Fibroblast of the aortic adventitia (primary cell): ENCODE measurements at regions not wholly inside any gene's neighbourhood (a gene's known extent, or its start where the extent isn't known, plus 50 kb on each side); places are given as distances from the start of the nearest gene placed in this dataset.
A peak's percentile ranks its signal among the peaks of the same experiment; 100 is the strongest.

ENCODE experiments used
- DNase-seq: peaks from one replicate; pipeline ENCODE4 v3.0.0-alpha.2; 2010; ENCODE audit warnings: low read depth
- H3K4me3 ChIP-seq: 2 replicates; pipeline ENCODE4 v1.5.1; 2011; ENCODE audit warnings: low read depth, mild to moderate bottlenecking, control low read depth, low read length, moderate library complexity
- TF ChIP-seq, protein P1 (sequence below): IDR thresholded peaks from 2 replicates; pipeline ENCODE4 v1.5.1; 2011; ENCODE audit warnings: mild to moderate bottlenecking, low read length, control low read depth, inconsistent platforms; ENCODE audit not compliant: insufficient read depth

DNA sequence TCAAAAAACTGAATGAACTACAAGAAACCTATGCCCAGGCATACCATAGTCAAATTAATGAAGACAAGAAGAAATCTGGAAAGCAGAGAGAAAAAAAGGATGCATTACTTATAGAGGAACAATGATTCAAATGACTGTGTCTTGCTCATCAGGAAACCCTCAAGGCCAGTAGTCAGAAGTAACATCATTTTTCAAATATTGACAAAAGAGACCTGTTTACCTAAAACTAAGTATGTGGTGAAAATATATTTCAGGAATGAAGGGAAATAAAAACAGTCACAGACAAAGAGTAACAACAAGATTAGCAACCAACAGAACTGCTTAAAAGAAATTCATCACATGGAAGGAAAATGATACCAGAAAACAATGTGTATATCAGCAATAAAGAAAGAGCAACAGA lies 128.4 kb downstream of the ALOX5 start:
- no peak for DNase-seq
- TF ChIP-seq, protein P1, sequence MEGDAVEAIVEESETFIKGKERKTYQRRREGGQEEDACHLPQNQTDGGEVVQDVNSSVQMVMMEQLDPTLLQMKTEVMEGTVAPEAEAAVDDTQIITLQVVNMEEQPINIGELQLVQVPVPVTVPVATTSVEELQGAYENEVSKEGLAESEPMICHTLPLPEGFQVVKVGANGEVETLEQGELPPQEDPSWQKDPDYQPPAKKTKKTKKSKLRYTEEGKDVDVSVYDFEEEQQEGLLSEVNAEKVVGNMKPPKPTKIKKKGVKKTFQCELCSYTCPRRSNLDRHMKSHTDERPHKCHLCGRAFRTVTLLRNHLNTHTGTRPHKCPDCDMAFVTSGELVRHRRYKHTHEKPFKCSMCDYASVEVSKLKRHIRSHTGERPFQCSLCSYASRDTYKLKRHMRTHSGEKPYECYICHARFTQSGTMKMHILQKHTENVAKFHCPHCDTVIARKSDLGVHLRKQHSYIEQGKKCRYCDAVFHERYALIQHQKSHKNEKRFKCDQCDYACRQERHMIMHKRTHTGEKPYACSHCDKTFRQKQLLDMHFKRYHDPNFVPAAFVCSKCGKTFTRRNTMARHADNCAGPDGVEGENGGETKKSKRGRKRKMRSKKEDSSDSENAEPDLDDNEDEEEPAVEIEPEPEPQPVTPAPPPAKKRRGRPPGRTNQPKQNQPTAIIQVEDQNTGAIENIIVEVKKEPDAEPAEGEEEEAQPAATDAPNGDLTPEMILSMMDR = no peak

DNA sequence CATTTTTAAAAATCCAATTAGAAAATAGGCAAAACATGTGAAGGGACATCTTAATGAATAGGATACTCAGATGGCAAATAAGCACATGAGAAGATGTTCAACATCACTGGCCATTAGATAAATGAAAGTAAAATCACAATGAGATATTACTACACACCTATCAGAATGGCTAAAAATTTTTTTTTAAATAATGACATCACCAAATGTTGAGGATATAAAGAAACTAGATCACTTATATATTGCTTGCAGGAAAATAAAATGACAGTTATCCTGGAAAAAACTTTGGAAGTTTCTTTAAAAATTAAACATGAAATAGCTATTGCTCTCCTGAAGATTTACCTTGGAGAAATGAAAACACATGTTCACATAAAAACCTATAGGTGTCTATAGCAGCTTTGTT lies 127.8 kb downstream of the ALOX5 start:
- DNase-seq = no peak
- TF ChIP-seq, protein P1 = no peak
- H3K4me3 ChIP-seq = no peak overlapping the region

More for the DNA sequence above, 128.4 kb downstream of the ALOX5 start:
- H3K4me3 ChIP-seq = no peak overlapping the region

DNA sequence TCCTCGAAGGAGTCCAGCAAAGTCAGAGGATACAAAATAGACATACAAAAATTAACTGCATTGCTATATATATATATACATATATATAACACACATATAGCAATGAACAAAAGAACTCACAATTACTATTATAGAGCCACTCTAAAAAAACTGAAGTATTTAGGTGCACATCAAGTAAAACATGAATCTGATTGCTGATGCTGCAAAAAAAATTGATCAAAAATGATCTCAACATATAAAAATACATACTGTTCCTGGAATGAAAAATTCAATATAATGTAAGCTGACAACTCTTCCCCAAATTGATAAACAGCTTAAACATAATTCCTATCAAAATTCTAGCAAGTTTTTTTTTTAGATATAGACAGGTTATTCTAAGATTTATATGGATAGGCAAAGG lies 126.8 kb downstream of the ALOX5 start:
- TF ChIP-seq, protein P1 = no peak
- DNase-seq = no peak

DNA sequence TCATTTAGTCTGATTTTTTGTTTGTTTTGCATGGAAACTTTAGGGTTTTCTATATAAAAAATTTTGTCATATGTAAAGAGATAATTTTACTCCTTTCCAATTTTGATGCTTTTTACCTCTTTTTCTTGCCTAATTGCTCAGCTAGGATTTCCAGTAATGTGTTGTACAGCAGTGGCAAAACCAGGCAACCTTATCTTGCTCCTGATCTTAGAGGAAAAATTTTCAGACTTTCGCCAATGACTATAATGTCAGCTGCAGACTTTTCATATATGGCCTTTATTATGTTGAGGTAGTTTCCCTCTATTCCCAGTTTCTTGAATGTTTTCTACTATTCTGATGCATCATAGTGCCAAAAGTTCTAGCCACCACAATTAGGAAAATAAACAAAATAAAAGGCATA lies 126.3 kb downstream of the ALOX5 start:
- no peak for DNase-seq
- no peak overlapping the region for H3K4me3 ChIP-seq
- TF ChIP-seq, protein P1 = no peak

More for the DNA sequence above, 126.8 kb downstream of the ALOX5 start:
- H3K4me3 ChIP-seq = no peak overlapping the region

DNA sequence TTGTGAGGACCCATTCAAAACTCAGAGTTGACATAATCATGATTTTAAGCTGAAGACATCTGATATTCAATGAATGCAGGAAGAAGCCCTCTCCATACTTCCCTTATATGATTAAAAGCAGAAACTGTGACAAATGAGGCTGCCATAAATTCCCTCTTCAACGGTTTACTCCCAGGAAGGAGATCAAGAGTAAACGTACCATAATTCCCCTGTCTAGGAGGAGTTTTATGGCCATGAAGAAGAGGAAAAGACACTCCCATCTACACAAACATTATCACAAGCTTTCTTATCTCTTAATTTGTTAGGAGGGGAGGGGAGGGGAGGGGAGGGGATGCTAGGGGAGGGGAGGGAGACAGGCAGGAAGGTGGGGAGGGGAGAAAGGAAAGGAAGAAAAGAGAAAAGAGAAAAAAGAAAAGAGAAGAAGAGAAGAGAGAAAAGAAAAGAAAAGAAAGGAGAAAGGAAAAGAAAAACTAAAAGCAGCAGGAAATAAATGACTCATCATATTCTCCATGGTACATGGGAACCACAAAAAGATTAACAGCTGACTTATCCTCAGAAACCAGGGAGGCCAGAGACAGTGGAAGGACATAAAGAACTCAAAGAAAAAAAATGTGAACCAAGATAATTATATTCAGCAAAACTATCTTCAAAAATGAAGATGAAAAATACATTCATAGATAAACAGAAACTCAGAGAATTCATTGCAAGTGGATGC lies 121.6 kb downstream of the ALOX5 start:
- H3K4me3 ChIP-seq = no peak overlapping the region
- peak; percentile 3 for DNase-seq
- TF ChIP-seq, protein P1 = no peak
